ENCODE measurements at regions not wholly inside any gene's neighbourhood (a gene's known extent, or its start where the extent isn't known, plus 50 kb on each side); places are given as distances from the start of the nearest gene placed in this dataset.

GRCh38 chr5:30932273-30933017 lies 261.0 kb upstream of the CDH6 start:
- TF ChIP-seq POLR2A (IDR thresholded peaks at IDR 0.05): no peak
- no peak for TF ChIP-seq CTCF (IDR thresholded peaks at IDR 0.05)

All from prostate gland (tissue), 2 donors.